OCI-LY3 (cell line): ENCODE measurements at regions not wholly inside any gene's neighbourhood (a gene's known extent, or its start where the extent isn't known, plus 50 kb on each side); places are given as distances from the start of the nearest gene placed in this dataset.

ENCODE experiments used
- H2AFZ ChIP-seq: fragments of 200-600, 300-600 bp; shearing (Covaris generic); 2 replicates; pipeline ENCODE4 v1.6.0; 2014; ENCODE audit warnings: antibody characterized with exemption, low read depth, low read length
- H3K27ac ChIP-seq: fragments of 200-600, 300-600 bp; sonication (generic); 2 replicates; pipeline ENCODE4 v1.5.1; 2014; ENCODE audit warnings: mild to moderate bottlenecking, low read length, moderate library complexity, mixed read lengths
- H3K27me3 ChIP-seq: fragments of 200-600, 300-600 bp; sonication (generic); 2 replicates; pipeline ENCODE4 v1.6.1; 2014; ENCODE audit warnings: low read depth, low read length, mixed read lengths
- H3K36me3 ChIP-seq: fragments of 200-600, 300-600 bp; sonication (generic); replicated peaks from 2 replicates; pipeline ENCODE3; 2014; ENCODE audit warnings: low read depth, low read length, mixed read lengths
- H3K4me1 ChIP-seq: fragments of 300-600, 200-600 bp; sonication (generic); 2 replicates; pipeline ENCODE4 v1.6.1; 2014; ENCODE audit warnings: low read length, mixed read lengths
- H3K4me2 ChIP-seq: fragments of 200-600, 300-600 bp; sonication (generic); 2 replicates; pipeline ENCODE4 v1.6.1; 2014; ENCODE audit warnings: low read length, mixed read lengths
- H3K4me3 ChIP-seq: fragments of 300-600, 200-600 bp; sonication (generic); 2 replicates; pipeline ENCODE4 v1.5.1; 2014; ENCODE audit warnings: antibody characterized with exemption, mild to moderate bottlenecking, low read length, moderate library complexity
- H3K79me2 ChIP-seq: fragments of 300-600, 200-600 bp; shearing (Covaris generic); 2 replicates; pipeline ENCODE4 v1.6.1; 2014; ENCODE audit warnings: mild to moderate bottlenecking, low read length, mixed read lengths
- H3K9ac ChIP-seq: fragments of 300-600, 200-600 bp; shearing (Covaris generic); 2 replicates; pipeline ENCODE4 v1.6.0; 2014; ENCODE audit warnings: mild to moderate bottlenecking, low read length, moderate library complexity
- H3K9me3 ChIP-seq: fragments of 200-600, 300-600 bp; shearing (Covaris generic); 2 replicates; pipeline ENCODE4 v1.6.1; 2014; ENCODE audit warnings: low read length, mixed read lengths; ENCODE audit not compliant: insufficient read depth
- H4K20me1 ChIP-seq: fragments of 200-600, 300-600 bp; sonication (generic); 2 replicates; pipeline ENCODE4 v1.6.1; 2016; ENCODE audit warnings: low read length, mixed read lengths; ENCODE audit not compliant: insufficient read depth
- EZH2phosphoT487 ChIP-seq: fragments of 200-600 bp; shearing (Covaris generic); IDR thresholded peaks from 2 replicates; pipeline ENCODE4 v1.6.1; 2018; ENCODE audit warnings: antibody characterized with exemption, mixed run types, low read depth
- TF ChIP-seq, protein P1 (sequence below): fragments of 200-600, 300-600 bp; sonication (generic); IDR thresholded peaks from 2 replicates; pipeline ENCODE4 v1.5.1; 2014; ENCODE audit warnings: antibody characterized with exemption, low read length, low read depth

DNA sequence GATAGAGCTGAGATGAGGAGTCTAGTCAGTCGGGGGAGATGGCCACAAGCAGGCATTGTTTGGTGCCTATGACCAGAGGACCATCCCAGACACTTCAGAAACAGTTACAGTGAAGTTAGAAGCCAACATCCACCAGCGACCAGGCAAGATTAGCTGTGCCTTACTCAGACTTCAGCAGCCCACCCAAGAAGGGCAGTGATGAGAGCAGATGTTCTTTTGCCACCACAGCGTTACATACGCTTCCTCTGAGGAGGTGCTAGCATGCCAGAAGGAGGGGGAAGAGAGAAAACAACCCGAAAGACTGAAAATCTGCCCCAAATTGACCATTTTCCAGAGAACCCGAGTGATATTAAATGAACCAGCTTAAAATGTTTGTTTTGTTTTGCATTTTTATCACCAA is 186.8 kb downstream of the PRL start:
- H3K4me2 ChIP-seq, result no peak overlapping the region
- no peaks in the 10 kb centered on the region for H3K27me3 ChIP-seq
- no peaks in the 10 kb centered on the region for H3K79me2 ChIP-seq
- no peaks in the 10 kb centered on the region for H3K36me3 ChIP-seq
- no peak overlapping the region for H3K9ac ChIP-seq
- H3K4me1 ChIP-seq, result no peaks in the 10 kb centered on the region
- no peaks in the 10 kb centered on the region for H3K9me3 ChIP-seq
- H2AFZ ChIP-seq, result no peak overlapping the region
- H3K27ac ChIP-seq, result no peak overlapping the region
- H3K4me3 ChIP-seq, result no peak overlapping the region
- TF ChIP-seq, protein P1, sequence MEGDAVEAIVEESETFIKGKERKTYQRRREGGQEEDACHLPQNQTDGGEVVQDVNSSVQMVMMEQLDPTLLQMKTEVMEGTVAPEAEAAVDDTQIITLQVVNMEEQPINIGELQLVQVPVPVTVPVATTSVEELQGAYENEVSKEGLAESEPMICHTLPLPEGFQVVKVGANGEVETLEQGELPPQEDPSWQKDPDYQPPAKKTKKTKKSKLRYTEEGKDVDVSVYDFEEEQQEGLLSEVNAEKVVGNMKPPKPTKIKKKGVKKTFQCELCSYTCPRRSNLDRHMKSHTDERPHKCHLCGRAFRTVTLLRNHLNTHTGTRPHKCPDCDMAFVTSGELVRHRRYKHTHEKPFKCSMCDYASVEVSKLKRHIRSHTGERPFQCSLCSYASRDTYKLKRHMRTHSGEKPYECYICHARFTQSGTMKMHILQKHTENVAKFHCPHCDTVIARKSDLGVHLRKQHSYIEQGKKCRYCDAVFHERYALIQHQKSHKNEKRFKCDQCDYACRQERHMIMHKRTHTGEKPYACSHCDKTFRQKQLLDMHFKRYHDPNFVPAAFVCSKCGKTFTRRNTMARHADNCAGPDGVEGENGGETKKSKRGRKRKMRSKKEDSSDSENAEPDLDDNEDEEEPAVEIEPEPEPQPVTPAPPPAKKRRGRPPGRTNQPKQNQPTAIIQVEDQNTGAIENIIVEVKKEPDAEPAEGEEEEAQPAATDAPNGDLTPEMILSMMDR, result no peak
- no peak for TF ChIP-seq EZH2phosphoT487
- no peaks in the 10 kb centered on the region for H4K20me1 ChIP-seq

DNA sequence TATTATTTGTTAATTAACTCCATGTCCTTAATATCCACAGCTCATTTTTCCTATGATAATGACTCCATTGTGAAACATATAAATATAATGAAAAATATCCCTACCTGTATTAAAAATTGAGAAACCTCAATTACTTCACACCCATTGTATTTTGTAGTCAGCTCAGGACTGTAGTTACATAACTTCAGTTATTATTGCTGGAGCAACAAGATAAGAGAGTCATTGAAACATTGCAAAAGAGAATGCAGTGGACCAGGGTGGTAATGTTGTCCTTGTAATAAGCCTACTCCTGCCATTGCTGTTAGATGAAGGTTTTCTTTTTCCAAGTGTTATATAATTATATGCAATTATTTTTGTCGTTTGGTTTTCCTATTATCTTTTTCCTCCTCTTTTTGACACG is 184.4 kb downstream of the PRL start:
- no peak overlapping the region for H3K9ac ChIP-seq
- no peak overlapping the region for H3K4me2 ChIP-seq
- H3K9me3 ChIP-seq, result no peaks in the 10 kb centered on the region
- H4K20me1 ChIP-seq, result no peaks in the 10 kb centered on the region
- no peak overlapping the region for H2AFZ ChIP-seq
- no peak overlapping the region for H3K27ac ChIP-seq
- H3K27me3 ChIP-seq, result no peaks in the 10 kb centered on the region
- TF ChIP-seq EZH2phosphoT487, result no peak
- TF ChIP-seq, protein P1, result no peak
- no peaks in the 10 kb centered on the region for H3K4me1 ChIP-seq
- H3K36me3 ChIP-seq, result no peaks in the 10 kb centered on the region
- no peaks in the 10 kb centered on the region for H3K79me2 ChIP-seq
- no peak overlapping the region for H3K4me3 ChIP-seq

DNA sequence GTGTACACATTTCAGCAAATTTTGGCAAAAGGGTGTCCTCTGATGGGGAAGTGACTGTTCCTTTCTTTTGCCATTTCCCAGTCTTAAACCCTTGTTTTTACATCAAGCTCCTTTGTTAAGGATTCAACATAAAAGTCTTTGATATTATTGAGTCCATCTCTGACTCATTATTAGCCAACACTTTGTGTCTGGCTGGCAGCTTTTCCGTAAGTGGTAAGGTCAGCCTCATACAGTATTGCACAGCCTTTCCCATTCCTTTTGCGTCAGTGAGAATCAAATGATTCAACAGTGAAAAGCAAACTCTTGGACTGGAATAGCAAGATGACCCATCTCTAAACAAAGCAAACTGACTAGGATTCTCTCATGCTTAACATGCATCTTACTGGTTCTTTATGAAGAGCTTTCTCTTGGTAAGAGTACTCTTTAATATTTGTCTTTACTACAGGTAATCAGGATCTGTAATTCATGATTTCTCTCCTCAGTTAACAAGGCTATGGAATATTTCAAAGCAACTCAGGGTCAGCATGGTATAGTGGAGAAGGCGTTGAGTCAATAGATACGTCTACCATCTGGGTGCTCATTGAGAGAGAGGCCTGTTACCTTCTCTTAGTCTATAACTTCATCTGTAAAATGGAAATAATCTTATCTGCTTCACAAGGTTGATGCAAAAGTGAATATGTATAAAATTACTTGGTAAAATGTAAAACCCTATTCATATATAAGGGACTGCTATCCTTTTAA is 183.6 kb downstream of the PRL start:
- H3K79me2 ChIP-seq, result no peaks in the 10 kb centered on the region
- H4K20me1 ChIP-seq, result no peaks in the 10 kb centered on the region
- H3K4me2 ChIP-seq, result no peak overlapping the region
- H3K4me1 ChIP-seq, result no peaks in the 10 kb centered on the region
- no peaks in the 10 kb centered on the region for H3K27me3 ChIP-seq
- no peak overlapping the region for H3K27ac ChIP-seq
- H3K9ac ChIP-seq, result no peak overlapping the region
- no peaks in the 10 kb centered on the region for H3K9me3 ChIP-seq
- no peak for TF ChIP-seq EZH2phosphoT487
- TF ChIP-seq, protein P1, result no peak
- H2AFZ ChIP-seq, result no peak overlapping the region
- H3K4me3 ChIP-seq, result no peak overlapping the region
- H3K36me3 ChIP-seq, result no peaks in the 10 kb centered on the region

DNA sequence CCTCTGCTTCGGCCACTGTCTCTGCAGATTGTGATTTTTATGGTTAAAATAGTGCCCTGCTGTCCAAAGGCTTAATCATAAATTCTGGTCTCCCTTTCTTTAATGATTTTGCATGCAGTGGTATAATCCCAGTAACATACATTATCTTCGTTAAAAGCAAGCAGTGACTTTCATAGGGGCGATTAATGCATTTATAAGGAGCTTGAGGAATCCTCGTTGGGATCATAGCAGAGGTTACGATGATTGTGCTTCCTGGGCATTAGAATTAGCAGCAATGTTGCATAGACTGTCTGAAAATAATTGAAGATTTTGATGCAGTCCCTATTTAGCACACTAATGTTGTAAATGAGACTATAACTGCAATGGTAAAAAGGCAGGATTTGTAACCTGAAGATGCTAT is 181.3 kb downstream of the PRL start:
- Histone ChIP-seq H3K4me2 (no peak overlapping the region), H3K9me3 (no peaks in the 10 kb centered on the region), H3K9ac (no peak overlapping the region), H4K20me1 (no peaks in the 10 kb centered on the region), H3K27ac (no peak overlapping the region), H3K27me3 (no peaks in the 10 kb centered on the region), H3K4me1 (no peaks in the 10 kb centered on the region), H3K4me3 (no peak overlapping the region), H2AFZ (no peak overlapping the region), H3K79me2 (no peaks in the 10 kb centered on the region), H3K36me3 (no peaks in the 10 kb centered on the region)
- TF ChIP-seq, protein P1, result no peak
- TF ChIP-seq EZH2phosphoT487, result no peak
